B cell (primary cell): ENCODE measurements at regions not wholly inside any gene's neighbourhood (a gene's known extent, or its start where the extent isn't known, plus 50 kb on each side); places are given as distances from the start of the nearest gene placed in this dataset.

Experiments
- ATAC-seq: fragments of 200-7000 bp; cut with Tn5 transposase; one replicate; pipeline ENCODE4 v1.10.0; 2021; ENCODE audit warnings: low read depth, mild to moderate bottlenecking, moderate number of reproducible peaks, moderate library complexity
- CTCF ChIA-PET: fragments of 350-600 bp; sonication (Branson Sonifier 250); formaldehyde crosslinking; loops from one replicate; lab custom pipeline; 2021; ENCODE audit warnings: antibody characterized with exemption, inconsistent platforms; lab: Charles Lee
- POLR2A ChIA-PET: fragments of 350-600 bp; sonication (Branson Sonifier 250); formaldehyde crosslinking; loops from one replicate; lab custom pipeline; 2021; ENCODE audit warnings: antibody characterized with exemption; lab: Charles Lee
- DNase-seq: peaks from one replicate; pipeline ENCODE4 v3.0.0; 2013
- H2AFZ ChIP-seq: 2 replicates; pipeline ENCODE4 v1.6.1; 2012; ENCODE audit warnings: mild to moderate bottlenecking, low read depth, low read length; ENCODE audit not compliant: insufficient read depth, poor library complexity, severe bottlenecking
- H3K27ac ChIP-seq, 2 donors: 1 replicate in 1 of 2; 2 replicates in 1 of 2; pipeline ENCODE4 v1.5.1; 2012 to 2013; ENCODE audit warnings: low read length in 2 of 2, mild to moderate bottlenecking in 2 of 2, moderate library complexity in 1 of 2
- H3K27me3 ChIP-seq, 4 experiments: fragments of 200-600 bp in 1 of 4; sonication (generic) in 1 of 4; replicated peaks in 1 of 4; 1 replicate in 2 of 4; 2 replicates in 2 of 4; pipeline versions ENCODE4 v1.6.1 to v1.7.0; 2013 to 2016; ENCODE audit warnings: low read length in 3 of 4, mild to moderate bottlenecking in 2 of 4, mixed read lengths in 1 of 4, moderate library complexity in 1 of 4; ENCODE audit not compliant: insufficient read depth in 4 of 4, control insufficient read depth in 3 of 4; ENCODE audit errors: control extremely low read depth in 1 of 4
- H3K36me3 ChIP-seq, 2 experiments: replicated peaks in 1 of 2; 1 replicate in 1 of 2; 2 replicates in 1 of 2; pipeline versions ENCODE4 v1.6.1 to v1.7.1; 2013; ENCODE audit warnings: low read length in 1 of 2; ENCODE audit not compliant: insufficient read depth in 2 of 2, control insufficient read depth in 1 of 2; ENCODE audit errors: control extremely low read depth in 1 of 2, extremely low read depth in 1 of 2
- H3K4me1 ChIP-seq, 2 donors: fragments of 200-600 bp in 1 of 2; sonication (generic) in 1 of 2; 1 replicate in 1 of 2; 2 replicates in 1 of 2; pipeline versions ENCODE4 v1.5.1 to v1.6.1; 2013 to 2017; ENCODE audit warnings: low read length in 2 of 2; ENCODE audit not compliant: control insufficient read depth in 2 of 2, insufficient read depth in 2 of 2
- H3K4me2 ChIP-seq: replicated peaks from 2 replicates; pipeline ENCODE3; 2012; ENCODE audit warnings: mild to moderate bottlenecking, low read depth, low read length; ENCODE audit not compliant: poor library complexity, severe bottlenecking
- H3K4me3 ChIP-seq, 5 experiments: fragments of 200-600 bp in 1 of 5; sonication (generic) in 1 of 5; 1 replicate in 3 of 5; 2 replicates in 2 of 5; pipeline versions ENCODE4 v1.5.1 to v1.7.0; 2011 to 2016; ENCODE audit warnings: low read length in 4 of 5, mild to moderate bottlenecking in 4 of 5, low read depth in 2 of 5, control low read depth in 1 of 5, moderate library complexity in 1 of 5; ENCODE audit not compliant: insufficient read depth in 1 of 5; ENCODE audit errors: control extremely low read depth in 1 of 5, extremely low read depth in 1 of 5
- H3K79me2 ChIP-seq: fragments of 200-600 bp; sonication (generic); one replicate; pipeline ENCODE4 v1.6.0; 2016; ENCODE audit warnings: low read length; ENCODE audit not compliant: control insufficient read depth, insufficient read depth
- H3K9ac ChIP-seq: fragments of 200-600 bp; sonication (generic); 2 replicates; pipeline ENCODE4 v1.6.1; 2017; ENCODE audit warnings: mild to moderate bottlenecking, low read length, moderate library complexity
- H3K9me3 ChIP-seq, 3 donors: one replicate each; pipeline versions ENCODE4 v1.6.1 to v1.7.1; 2013; ENCODE audit warnings: low read length in 2 of 3; ENCODE audit not compliant: control insufficient read depth in 2 of 3, insufficient read depth in 1 of 3; ENCODE audit errors: control extremely low read depth in 1 of 3
- H4K20me1 ChIP-seq: 2 replicates; pipeline ENCODE4 v1.6.0; 2012; ENCODE audit warnings: mild to moderate bottlenecking, low read length; ENCODE audit not compliant: insufficient read depth, control insufficient read depth, poor library complexity, severe bottlenecking
- H3K27ac Mint-ChIP-seq: one replicate; pipeline ENCODE4 v1.8.0; 2021; ENCODE audit warnings: mixed read lengths
- H3K27me3 Mint-ChIP-seq: one replicate; pipeline ENCODE4 v1.8.0; 2021; ENCODE audit warnings: mixed read lengths
- H3K4me1 Mint-ChIP-seq: one replicate; pipeline ENCODE4 v1.8.0; 2021; ENCODE audit warnings: mixed read lengths
- H3K4me3 Mint-ChIP-seq: one replicate; pipeline ENCODE4 v1.8.0; 2021; ENCODE audit warnings: mixed read lengths
- H3K9me3 Mint-ChIP-seq: one replicate; pipeline ENCODE4 v1.8.0; 2022; ENCODE audit warnings: mixed read lengths; ENCODE audit not compliant: insufficient read depth
- EZH2 ChIP-seq: IDR thresholded peaks from 2 replicates; pipeline ENCODE4 v1.6.1; 2012; ENCODE audit warnings: borderline replicate concordance, low read depth, mild to moderate bottlenecking, moderate library complexity, low read length; ENCODE audit not compliant: insufficient read depth, poor library complexity, severe bottlenecking
- WGBS: methylation state at CpG from one replicate; pipeline ENCODE4 v1.1.5; 2013; ENCODE audit warnings: missing lambda C conversion rate; ENCODE audit not compliant: insufficient coverage; 5-methylcytosine and 5-hydroxymethylcytosine counted together
- intact Hi-C: fragments of 100-400 bp; cut with micrococcal nuclease; formaldehyde crosslinking; loops from one replicate; pipeline ENCODE4 v1.10.0; 2022
- TF ChIP-seq, protein P1 (sequence below): fragments of 200-600 bp; IDR thresholded peaks from one replicate; pipeline ENCODE4 v1.8.0; 2022; ENCODE audit warnings: antibody characterized with exemption, mild to moderate bottlenecking

DNA sequence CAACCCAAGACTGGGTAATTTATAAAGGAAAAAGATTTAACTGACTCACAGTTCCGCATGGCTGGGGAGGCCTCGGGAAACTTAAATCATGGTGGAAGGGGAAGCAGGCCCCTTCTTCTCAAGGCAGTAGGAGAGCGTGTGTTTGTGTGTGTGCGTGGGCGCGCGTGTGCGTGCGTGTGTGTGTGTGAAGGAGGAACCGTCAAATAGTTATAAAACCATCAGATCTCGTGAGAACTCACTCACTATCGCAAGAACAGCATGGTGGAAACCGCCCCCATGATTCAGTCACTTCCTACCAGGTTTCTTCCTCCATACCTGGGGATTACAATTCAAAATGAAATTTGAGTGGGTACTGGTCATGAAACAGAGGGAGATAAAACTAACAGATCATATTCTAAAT is 220.1 kb upstream of the EYS start:
- H3K36me3 ChIP-seq: no peaks in the 10 kb centered on the region
- Mint-ChIP-seq H3K4me1 (no peaks in the 10 kb centered on the region), H3K9me3 (peaks cover 3% of the 10 kb centered on the region), H3K27ac (no peak overlapping the region), H3K27me3 (no peaks in the 10 kb centered on the region), H3K4me3 (no peak overlapping the region)
- no peaks in the 10 kb centered on the region for H3K27me3 ChIP-seq
- POLR2A ChIA-PET: no interaction called here
- no peak for DNase-seq
- H2AFZ ChIP-seq: no peak overlapping the region
- H3K9ac ChIP-seq: no peak overlapping the region
- no peaks in the 10 kb centered on the region for H3K4me1 ChIP-seq
- H3K4me2 ChIP-seq: no peak overlapping the region
- CTCF ChIA-PET: no interaction called here
- no peak overlapping the region for H3K27ac ChIP-seq
- ATAC-seq: no peak
- no peaks in the 10 kb centered on the region for H4K20me1 ChIP-seq
- intact Hi-C loops: no loop called here
- no peak overlapping the region for H3K4me3 ChIP-seq
- TF ChIP-seq EZH2: no peak
- TF ChIP-seq, protein P1, sequence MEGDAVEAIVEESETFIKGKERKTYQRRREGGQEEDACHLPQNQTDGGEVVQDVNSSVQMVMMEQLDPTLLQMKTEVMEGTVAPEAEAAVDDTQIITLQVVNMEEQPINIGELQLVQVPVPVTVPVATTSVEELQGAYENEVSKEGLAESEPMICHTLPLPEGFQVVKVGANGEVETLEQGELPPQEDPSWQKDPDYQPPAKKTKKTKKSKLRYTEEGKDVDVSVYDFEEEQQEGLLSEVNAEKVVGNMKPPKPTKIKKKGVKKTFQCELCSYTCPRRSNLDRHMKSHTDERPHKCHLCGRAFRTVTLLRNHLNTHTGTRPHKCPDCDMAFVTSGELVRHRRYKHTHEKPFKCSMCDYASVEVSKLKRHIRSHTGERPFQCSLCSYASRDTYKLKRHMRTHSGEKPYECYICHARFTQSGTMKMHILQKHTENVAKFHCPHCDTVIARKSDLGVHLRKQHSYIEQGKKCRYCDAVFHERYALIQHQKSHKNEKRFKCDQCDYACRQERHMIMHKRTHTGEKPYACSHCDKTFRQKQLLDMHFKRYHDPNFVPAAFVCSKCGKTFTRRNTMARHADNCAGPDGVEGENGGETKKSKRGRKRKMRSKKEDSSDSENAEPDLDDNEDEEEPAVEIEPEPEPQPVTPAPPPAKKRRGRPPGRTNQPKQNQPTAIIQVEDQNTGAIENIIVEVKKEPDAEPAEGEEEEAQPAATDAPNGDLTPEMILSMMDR: no peak
- 92% methylated on average over 2 of the region's 13 CpGs for WGBS
- H3K79me2 ChIP-seq: no peaks in the 10 kb centered on the region
- H3K9me3 ChIP-seq: peaks cover 0 to 25% (median 5%) of the 10 kb centered on the region in 3 donors

DNA sequence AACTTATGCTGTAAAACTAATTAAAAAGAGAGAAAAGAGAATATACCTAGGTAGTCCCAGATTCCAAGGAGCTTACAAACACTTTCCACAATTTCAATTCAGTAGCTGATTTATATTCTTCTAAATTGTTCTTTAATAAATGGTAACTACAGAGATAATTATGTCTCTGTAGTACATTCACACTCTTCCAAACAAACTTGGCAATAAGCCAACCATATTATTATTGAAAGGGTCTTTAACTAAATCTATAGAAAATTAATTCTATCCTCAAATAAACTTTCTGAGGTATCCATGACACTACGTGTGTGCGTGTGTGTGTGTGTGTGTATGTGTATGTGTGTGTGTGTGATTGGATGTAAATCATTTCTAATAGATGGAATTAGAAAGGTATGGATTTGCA is 217.4 kb upstream of the EYS start:
- Histone ChIP-seq H4K20me1 (no peaks in the 10 kb centered on the region), H3K27me3 (no peaks in the 10 kb centered on the region), H3K36me3 (no peaks in the 10 kb centered on the region), H3K9ac (no peak overlapping the region), H3K27ac (no peak overlapping the region), H3K79me2 (no peaks in the 10 kb centered on the region), H3K4me1 (no peaks in the 10 kb centered on the region), H3K4me2 (no peak overlapping the region), H3K4me3 (no peak overlapping the region), H2AFZ (no peak overlapping the region), H3K9me3 (peaks cover 0 to 7% (median 0%) of the 10 kb centered on the region in 3 donors)
- Mint-ChIP-seq H3K27me3 (no peaks in the 10 kb centered on the region), H3K4me1 (no peaks in the 10 kb centered on the region), H3K4me3 (no peak overlapping the region), H3K27ac (no peak overlapping the region), H3K9me3 (peaks cover 6% of the 10 kb centered on the region)
- POLR2A ChIA-PET: no interaction called here
- WGBS: no CpG with 5 or more reads among the region's 2 CpGs
- intact Hi-C loops: no loop called here
- TF ChIP-seq EZH2: no peak
- TF ChIP-seq, protein P1: no peak
- DNase-seq: no peak
- no peak for ATAC-seq
- CTCF ChIA-PET: no interaction called here
